Tibial nerve (tissue), 4 donors: ENCODE measurements at regions not wholly inside any gene's neighbourhood (a gene's known extent, or its start where the extent isn't known, plus 50 kb on each side); places are given as distances from the start of the nearest gene placed in this dataset.

Source experiments
- DNase-seq, 2 donors: peaks; one replicate each; pipeline ENCODE4 v3.0.0-alpha.2; 2019; ENCODE audit warnings: low spot score in 2 of 2
- H3K27ac ChIP-seq, 4 donors: fragments of 200-600 bp; sonication (generic) in 3 of 4; one replicate each; pipeline ENCODE4 v1.5.1; 2017 to 2019; ENCODE audit warnings: mild to moderate bottlenecking in 1 of 4
- H3K27me3 ChIP-seq, 2 donors: fragments of 200-600 bp; sonication (generic) in 1 of 2; one replicate each; pipeline versions ENCODE4 v1.5.1 to v1.6.0; 2017 to 2019
- H3K36me3 ChIP-seq, 3 donors: fragments of 200-600 bp; sonication (generic); one replicate each; pipeline ENCODE4 v1.5.1; 2018 to 2019
- H3K4me1 ChIP-seq, 4 donors: fragments of 200-600 bp; sonication (generic) in 3 of 4; one replicate each; pipeline ENCODE4 v1.5.1; 2017 to 2019
- H3K4me3 ChIP-seq, 4 donors: fragments of 200-600 bp; sonication (generic) in 3 of 4; one replicate each; pipeline ENCODE4 v1.5.1; 2017 to 2019; ENCODE audit warnings: mild to moderate bottlenecking in 1 of 4, moderate library complexity in 1 of 4
- H3K9me3 ChIP-seq, 4 donors: fragments of 200-600 bp; sonication (generic) in 3 of 4; one replicate each; pipeline ENCODE4 v1.5.1; 2017 to 2019
- EP300 ChIP-seq, 2 donors: sonication (generic); formaldehyde crosslinking; IDR thresholded peaks; one replicate each; pipeline ENCODE4 v1.6.1; 2017; ENCODE audit warnings: antibody characterized with exemption in 2 of 2, mild to moderate bottlenecking in 1 of 2
- POLR2A ChIP-seq, 2 donors: fragments of 450-650 bp; IDR thresholded peaks; one replicate each; pipeline ENCODE4 v1.6.1; 2017; ENCODE audit warnings: antibody characterized with exemption in 2 of 2, mild to moderate bottlenecking in 2 of 2, moderate library complexity in 2 of 2
- WGBS, 2 donors: methylation state at CpG; one replicate each; pipeline ENCODE4 v1.1.5; 2018; 5-methylcytosine and 5-hydroxymethylcytosine counted together
- TF ChIP-seq, protein P1 (sequence below), 5 experiments: fragments of 200-600 bp in 3 of 5; fragments of 450-650 bp in 2 of 5; sonication (generic) in 3 of 5; IDR thresholded peaks; one replicate each; pipeline ENCODE4 v1.5.1; 2016 to 2019; ENCODE audit warnings: antibody characterized with exemption in 5 of 5, mild to moderate bottlenecking in 3 of 5, moderate library complexity in 2 of 5

DNA sequence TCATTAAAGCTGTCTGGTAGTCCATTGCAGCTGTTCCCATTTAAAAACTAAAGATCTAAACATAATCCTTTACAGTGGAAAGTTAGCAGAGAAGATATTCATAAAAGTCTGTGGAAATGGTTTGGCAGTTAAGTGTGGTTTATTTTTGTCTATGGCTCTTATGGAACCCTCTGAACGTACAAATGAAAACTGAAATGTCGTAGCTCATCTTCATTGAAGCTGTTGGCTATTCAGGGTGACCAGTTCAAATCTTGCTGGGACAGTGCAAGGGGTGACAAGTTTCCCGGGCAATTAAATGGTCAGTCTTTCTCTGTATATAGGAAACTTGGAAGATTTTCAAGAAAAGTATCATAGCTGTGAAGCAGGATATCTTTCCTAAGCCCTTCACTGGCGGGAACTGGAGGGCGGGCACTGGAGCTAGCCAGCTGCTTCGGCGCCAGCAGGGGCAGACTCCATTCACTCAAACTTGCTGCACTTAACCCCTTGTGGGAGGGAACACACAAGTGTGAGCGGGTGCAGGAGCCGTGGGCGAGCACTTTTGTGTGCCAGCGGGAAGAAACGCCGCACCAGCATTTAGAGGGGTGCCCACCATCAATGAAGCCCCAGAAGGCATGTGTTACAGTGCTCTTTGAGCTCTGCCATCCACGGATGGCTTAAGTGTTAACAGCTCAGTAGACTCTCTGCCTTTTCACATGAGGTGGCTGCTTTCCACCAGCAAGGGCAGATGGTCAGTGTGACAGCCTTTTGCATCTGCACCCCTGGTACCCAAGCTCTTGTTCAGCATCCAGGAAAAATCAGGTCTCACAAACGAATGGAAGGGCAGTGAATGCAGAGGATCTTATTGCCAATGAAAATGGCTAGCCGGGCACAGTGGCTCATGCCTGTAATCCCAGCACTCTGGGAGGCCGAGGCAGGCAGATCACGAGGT lies 232.1 kb upstream of the KAZN start:
- H3K9me3 ChIP-seq = peaks cover 0 to 11% (median 0%) of the 10 kb centered on the region in 4 donors
- H3K4me3 ChIP-seq = no peak overlapping the region
- DNase-seq = no peak
- TF ChIP-seq, protein P1, sequence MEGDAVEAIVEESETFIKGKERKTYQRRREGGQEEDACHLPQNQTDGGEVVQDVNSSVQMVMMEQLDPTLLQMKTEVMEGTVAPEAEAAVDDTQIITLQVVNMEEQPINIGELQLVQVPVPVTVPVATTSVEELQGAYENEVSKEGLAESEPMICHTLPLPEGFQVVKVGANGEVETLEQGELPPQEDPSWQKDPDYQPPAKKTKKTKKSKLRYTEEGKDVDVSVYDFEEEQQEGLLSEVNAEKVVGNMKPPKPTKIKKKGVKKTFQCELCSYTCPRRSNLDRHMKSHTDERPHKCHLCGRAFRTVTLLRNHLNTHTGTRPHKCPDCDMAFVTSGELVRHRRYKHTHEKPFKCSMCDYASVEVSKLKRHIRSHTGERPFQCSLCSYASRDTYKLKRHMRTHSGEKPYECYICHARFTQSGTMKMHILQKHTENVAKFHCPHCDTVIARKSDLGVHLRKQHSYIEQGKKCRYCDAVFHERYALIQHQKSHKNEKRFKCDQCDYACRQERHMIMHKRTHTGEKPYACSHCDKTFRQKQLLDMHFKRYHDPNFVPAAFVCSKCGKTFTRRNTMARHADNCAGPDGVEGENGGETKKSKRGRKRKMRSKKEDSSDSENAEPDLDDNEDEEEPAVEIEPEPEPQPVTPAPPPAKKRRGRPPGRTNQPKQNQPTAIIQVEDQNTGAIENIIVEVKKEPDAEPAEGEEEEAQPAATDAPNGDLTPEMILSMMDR (IDR thresholded peaks at IDR 0.05) = no peak
- TF ChIP-seq EP300 (IDR thresholded peaks at IDR 0.05) (no peak), POLR2A (IDR thresholded peaks at IDR 0.05) (no peak)
- no peaks in the 10 kb centered on the region for H3K36me3 ChIP-seq
- H3K27me3 ChIP-seq = no peaks in the 10 kb centered on the region
- H3K4me1 ChIP-seq = peaks cover 0 to 12% (median 0%) of the 10 kb centered on the region in 4 donors
- no peak overlapping the region for H3K27ac ChIP-seq
- WGBS, 2 donors = 15 to 20% methylated on average over 18 of the region's 18 CpGs

DNA sequence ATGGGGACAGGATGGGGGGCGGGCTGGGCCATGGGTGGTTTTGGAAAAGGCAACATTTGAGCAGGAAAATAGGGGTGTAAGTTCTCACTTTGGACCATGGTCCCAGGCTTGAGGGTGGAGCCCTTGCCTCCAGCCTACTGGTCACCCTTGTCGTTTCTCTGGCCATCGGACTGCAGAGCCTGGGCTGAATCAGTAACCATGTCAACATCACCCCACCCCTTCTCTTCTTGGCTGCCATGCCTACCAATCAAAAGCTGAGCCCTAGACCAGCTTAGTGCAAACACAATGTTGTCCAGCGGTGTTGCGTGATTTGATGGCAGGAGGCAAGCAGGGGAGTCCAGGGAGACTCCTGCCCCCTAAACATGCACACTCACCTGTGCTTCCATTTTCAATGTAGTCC lies 231.0 kb upstream of the KAZN start:
- peaks cover 0 to 12% (median 0%) of the 10 kb centered on the region in 4 donors for H3K4me1 ChIP-seq
- H3K27ac ChIP-seq = no peak overlapping the region
- TF ChIP-seq EP300 (IDR thresholded peaks at IDR 0.05) (no peak), POLR2A (IDR thresholded peaks at IDR 0.05) (no peak)
- TF ChIP-seq, protein P1 (IDR thresholded peaks at IDR 0.05) = no peak
- H3K4me3 ChIP-seq = no peak overlapping the region
- WGBS, 2 donors = 66% methylated on average over 5 of the region's 5 CpGs
- no peak for DNase-seq
- H3K36me3 ChIP-seq = no peaks in the 10 kb centered on the region
- H3K9me3 ChIP-seq = peaks cover 0 to 7% (median 0%) of the 10 kb centered on the region in 4 donors
- no peaks in the 10 kb centered on the region for H3K27me3 ChIP-seq

DNA sequence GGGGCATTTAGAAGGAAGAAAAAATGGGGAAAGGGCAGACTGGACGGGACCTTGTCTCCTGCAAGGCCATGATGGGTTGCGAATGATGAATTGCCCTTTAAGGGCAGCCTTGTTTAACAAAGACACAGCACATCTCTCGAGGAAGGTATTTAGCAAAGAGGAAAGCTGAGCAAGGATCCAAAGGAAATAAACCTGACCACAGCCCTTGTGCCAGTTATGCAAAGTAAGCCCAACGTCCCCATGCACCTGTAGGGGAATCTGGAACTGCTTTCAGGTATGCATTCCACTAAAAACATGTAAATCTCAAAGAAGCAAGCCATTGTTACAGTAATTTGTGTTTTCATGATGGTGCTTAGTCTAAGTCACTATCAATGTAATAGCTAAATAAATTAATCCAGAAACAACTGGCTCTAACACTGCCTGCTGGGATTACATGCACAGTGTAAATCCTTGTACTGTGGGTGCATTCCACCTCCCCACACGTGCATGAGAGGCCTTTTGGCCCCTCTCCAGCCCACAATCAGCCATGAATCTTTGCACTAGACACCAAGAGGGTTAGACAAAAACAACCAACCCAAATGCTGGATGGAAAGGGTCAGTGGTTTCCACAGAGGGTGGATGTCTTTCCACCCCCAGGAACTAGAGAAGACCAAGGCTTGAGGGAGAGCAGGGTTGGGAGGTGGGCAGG lies 228.8 kb upstream of the KAZN start:
- H3K27me3 ChIP-seq = no peaks in the 10 kb centered on the region
- TF ChIP-seq, protein P1 (IDR thresholded peaks at IDR 0.05) = no peak
- no peak for TF ChIP-seq EP300 (IDR thresholded peaks at IDR 0.05)
- TF ChIP-seq POLR2A (IDR thresholded peaks at IDR 0.05) = no peak
- H3K27ac ChIP-seq = no peak overlapping the region
- no peak overlapping the region for H3K4me3 ChIP-seq
- 22 to 30% methylated on average over 5 of the region's 5 CpGs for WGBS, 2 donors
- H3K9me3 ChIP-seq = peaks cover 0 to 1% (median 0%) of the 10 kb centered on the region in 4 donors
- DNase-seq = no peak
- H3K36me3 ChIP-seq = no peaks in the 10 kb centered on the region
- peaks cover 0 to 12% (median 0%) of the 10 kb centered on the region in 4 donors for H3K4me1 ChIP-seq

DNA sequence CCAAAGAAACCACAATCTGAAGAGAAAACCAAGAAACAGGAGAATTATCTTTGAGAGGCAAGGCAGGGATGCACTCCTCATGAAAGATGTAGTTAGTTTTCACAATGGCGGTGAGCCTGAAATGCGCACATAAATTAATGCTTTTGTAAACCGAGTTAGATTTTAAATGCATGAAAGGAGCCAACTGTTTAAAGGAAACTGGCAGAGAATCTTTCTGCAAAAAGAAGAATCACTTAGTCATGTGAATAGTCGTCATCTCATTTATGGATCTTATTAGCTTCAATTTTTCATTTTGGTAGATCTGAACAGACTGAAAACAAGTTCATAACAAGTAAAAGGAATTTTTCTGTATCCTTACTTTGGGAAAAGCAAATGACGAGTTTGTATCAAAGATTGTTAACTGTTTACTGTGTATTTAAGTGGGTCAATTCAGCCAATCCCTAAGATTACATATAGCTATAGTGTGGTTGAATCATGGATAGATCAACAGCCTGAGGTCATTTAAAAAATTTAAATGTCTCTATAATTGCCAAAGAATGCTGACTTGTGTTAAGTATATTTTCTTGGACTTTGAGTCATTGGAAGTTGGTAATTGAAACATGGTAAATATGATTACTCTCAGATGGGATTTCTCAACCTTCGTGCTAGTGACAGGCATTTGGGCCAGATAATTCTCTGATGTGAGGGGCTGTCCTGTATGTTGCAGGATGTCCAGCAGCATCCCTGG lies 226.6 kb upstream of the KAZN start:
- Histone ChIP-seq H3K27ac (no peak overlapping the region), H3K27me3 (no peaks in the 10 kb centered on the region), H3K36me3 (no peaks in the 10 kb centered on the region), H3K4me1 (no peaks in the 10 kb centered on the region), H3K9me3 (no peaks in the 10 kb centered on the region), H3K4me3 (no peak overlapping the region)
- DNase-seq = no peak
- TF ChIP-seq EP300 (IDR thresholded peaks at IDR 0.05) (no peak), POLR2A (IDR thresholded peaks at IDR 0.05) (no peak)
- TF ChIP-seq, protein P1 (IDR thresholded peaks at IDR 0.05) = no peak
- 50 to 59% methylated on average over 6 of the region's 6 CpGs for WGBS, 2 donors
